ENCODE measurements at regions not wholly inside any gene's neighbourhood (a gene's known extent, or its start where the extent isn't known, plus 50 kb on each side); places are given as distances from the start of the nearest gene placed in this dataset.

DNA sequence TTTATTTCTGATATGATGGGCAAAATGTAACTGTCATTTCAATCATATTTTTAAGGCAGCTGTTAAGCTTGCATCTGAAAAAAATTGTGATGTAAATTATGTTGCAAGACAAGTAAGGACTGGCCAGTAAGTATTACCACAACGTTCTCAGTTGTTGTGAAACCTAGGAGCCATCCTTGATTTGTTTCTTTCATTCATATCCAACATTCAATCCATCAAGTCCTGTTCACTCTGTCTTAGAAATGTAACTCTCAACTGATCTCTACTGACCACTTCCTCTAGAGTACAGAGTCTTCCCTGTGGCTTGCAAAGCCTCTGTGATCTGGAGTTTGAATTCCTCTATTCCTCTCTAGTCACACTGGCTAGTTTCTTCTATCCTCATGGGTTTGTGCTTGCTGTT is 161.4 kb upstream of the MAD2L1 start:
- TF ChIP-seq, protein P1, sequence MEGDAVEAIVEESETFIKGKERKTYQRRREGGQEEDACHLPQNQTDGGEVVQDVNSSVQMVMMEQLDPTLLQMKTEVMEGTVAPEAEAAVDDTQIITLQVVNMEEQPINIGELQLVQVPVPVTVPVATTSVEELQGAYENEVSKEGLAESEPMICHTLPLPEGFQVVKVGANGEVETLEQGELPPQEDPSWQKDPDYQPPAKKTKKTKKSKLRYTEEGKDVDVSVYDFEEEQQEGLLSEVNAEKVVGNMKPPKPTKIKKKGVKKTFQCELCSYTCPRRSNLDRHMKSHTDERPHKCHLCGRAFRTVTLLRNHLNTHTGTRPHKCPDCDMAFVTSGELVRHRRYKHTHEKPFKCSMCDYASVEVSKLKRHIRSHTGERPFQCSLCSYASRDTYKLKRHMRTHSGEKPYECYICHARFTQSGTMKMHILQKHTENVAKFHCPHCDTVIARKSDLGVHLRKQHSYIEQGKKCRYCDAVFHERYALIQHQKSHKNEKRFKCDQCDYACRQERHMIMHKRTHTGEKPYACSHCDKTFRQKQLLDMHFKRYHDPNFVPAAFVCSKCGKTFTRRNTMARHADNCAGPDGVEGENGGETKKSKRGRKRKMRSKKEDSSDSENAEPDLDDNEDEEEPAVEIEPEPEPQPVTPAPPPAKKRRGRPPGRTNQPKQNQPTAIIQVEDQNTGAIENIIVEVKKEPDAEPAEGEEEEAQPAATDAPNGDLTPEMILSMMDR (IDR thresholded peaks at IDR 0.05): no peak
- TF ChIP-seq MAFK (IDR thresholded peaks at IDR 0.05; ENCODE audit: partially characterized antibody): no peak
- TF ChIP-seq, protein P2, sequence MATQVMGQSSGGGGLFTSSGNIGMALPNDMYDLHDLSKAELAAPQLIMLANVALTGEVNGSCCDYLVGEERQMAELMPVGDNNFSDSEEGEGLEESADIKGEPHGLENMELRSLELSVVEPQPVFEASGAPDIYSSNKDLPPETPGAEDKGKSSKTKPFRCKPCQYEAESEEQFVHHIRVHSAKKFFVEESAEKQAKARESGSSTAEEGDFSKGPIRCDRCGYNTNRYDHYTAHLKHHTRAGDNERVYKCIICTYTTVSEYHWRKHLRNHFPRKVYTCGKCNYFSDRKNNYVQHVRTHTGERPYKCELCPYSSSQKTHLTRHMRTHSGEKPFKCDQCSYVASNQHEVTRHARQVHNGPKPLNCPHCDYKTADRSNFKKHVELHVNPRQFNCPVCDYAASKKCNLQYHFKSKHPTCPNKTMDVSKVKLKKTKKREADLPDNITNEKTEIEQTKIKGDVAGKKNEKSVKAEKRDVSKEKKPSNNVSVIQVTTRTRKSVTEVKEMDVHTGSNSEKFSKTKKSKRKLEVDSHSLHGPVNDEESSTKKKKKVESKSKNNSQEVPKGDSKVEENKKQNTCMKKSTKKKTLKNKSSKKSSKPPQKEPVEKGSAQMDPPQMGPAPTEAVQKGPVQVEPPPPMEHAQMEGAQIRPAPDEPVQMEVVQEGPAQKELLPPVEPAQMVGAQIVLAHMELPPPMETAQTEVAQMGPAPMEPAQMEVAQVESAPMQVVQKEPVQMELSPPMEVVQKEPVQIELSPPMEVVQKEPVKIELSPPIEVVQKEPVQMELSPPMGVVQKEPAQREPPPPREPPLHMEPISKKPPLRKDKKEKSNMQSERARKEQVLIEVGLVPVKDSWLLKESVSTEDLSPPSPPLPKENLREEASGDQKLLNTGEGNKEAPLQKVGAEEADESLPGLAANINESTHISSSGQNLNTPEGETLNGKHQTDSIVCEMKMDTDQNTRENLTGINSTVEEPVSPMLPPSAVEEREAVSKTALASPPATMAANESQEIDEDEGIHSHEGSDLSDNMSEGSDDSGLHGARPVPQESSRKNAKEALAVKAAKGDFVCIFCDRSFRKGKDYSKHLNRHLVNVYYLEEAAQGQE (IDR thresholded peaks at IDR 0.05): no peak
- TF ChIP-seq CBX8 (IDR thresholded peaks at IDR 0.05): no peak
- no peak for TF ChIP-seq RCOR1 (IDR thresholded peaks at IDR 0.05; ENCODE audit: low read depth, low read length)
- TF ChIP-seq ZSCAN20 (CRISPR knock-in tag; IDR thresholded peaks at IDR 0.05): no peak
- TF ChIP-seq POLR2A (IDR thresholded peaks at IDR 0.05; ENCODE audit: low read length): no peak
- no peak for TF ChIP-seq JUN (IDR thresholded peaks at IDR 0.05)
- no peak for TF ChIP-seq MYC (IDR thresholded peaks at IDR 0.05; ENCODE audit: borderline replicate concordance, low read length)
- TF ChIP-seq EP300 (IDR thresholded peaks at IDR 0.05): no peak
- TF ChIP-seq, protein P3, sequence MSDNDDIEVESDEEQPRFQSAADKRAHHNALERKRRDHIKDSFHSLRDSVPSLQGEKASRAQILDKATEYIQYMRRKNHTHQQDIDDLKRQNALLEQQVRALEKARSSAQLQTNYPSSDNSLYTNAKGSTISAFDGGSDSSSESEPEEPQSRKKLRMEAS (IDR thresholded peaks at IDR 0.05): no peak

Data from A549 (cell line).